ENCODE measurements at regions not wholly inside any gene's neighbourhood (a gene's known extent, or its start where the extent isn't known, plus 50 kb on each side); places are given as distances from the start of the nearest gene placed in this dataset.

DNA sequence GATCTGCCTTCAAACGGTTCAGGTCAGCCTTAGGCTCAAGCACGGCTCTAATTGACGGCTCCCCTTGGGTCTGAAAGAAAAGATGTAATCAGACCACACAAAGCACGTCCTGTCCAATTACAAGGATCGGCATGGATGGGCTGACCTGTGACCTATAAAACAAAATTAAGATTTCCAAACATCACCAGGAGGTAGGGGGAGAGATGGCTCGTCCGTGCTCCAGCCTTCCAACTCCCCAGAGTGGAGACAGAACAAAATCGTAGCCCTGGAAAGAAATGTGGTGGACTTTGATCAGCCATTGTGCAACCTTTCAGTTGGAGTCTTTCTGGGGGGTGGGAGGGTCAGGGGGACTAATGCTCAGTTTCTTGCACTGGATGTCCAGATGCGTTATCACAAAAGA, 226.6 kb upstream of the DIO3 start:
- TF ChIP-seq SIN3A (IDR thresholded peaks at IDR 0.05; ENCODE audit: borderline replicate concordance, insufficient read depth, low read length) (no peak), FOXP2 (optimal IDR thresholded peaks at IDR 0.05; ENCODE audit: borderline replicate concordance, extremely low read depth, extremely low read length, insufficient read depth) (no peak), POLR2AphosphoS5 (IDR thresholded peaks at IDR 0.05; ENCODE audit: low read depth, low read length) (no peak), TAF1 (IDR thresholded peaks at IDR 0.05; ENCODE audit: borderline replicate concordance, insufficient read depth, low read length) (no peak)
- TF ChIP-seq, protein P1, sequence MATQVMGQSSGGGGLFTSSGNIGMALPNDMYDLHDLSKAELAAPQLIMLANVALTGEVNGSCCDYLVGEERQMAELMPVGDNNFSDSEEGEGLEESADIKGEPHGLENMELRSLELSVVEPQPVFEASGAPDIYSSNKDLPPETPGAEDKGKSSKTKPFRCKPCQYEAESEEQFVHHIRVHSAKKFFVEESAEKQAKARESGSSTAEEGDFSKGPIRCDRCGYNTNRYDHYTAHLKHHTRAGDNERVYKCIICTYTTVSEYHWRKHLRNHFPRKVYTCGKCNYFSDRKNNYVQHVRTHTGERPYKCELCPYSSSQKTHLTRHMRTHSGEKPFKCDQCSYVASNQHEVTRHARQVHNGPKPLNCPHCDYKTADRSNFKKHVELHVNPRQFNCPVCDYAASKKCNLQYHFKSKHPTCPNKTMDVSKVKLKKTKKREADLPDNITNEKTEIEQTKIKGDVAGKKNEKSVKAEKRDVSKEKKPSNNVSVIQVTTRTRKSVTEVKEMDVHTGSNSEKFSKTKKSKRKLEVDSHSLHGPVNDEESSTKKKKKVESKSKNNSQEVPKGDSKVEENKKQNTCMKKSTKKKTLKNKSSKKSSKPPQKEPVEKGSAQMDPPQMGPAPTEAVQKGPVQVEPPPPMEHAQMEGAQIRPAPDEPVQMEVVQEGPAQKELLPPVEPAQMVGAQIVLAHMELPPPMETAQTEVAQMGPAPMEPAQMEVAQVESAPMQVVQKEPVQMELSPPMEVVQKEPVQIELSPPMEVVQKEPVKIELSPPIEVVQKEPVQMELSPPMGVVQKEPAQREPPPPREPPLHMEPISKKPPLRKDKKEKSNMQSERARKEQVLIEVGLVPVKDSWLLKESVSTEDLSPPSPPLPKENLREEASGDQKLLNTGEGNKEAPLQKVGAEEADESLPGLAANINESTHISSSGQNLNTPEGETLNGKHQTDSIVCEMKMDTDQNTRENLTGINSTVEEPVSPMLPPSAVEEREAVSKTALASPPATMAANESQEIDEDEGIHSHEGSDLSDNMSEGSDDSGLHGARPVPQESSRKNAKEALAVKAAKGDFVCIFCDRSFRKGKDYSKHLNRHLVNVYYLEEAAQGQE (IDR thresholded peaks at IDR 0.05; ENCODE audit: insufficient read depth in 1 of 2, low read depth in 2 of 2, low read length in 2 of 2) = no peak

Data from PFSK-1 (cell line).